ENCODE measurements at regions not wholly inside any gene's neighbourhood (a gene's known extent, or its start where the extent isn't known, plus 50 kb on each side); places are given as distances from the start of the nearest gene placed in this dataset.

- no peak for TF ChIP-seq CTCF (IDR thresholded peaks at IDR 0.05)
- H3K4me3 Mint-ChIP-seq (ENCODE audit: unreplicated experiment), result no peak overlapping the region
- H3K9me3 Mint-ChIP-seq (ENCODE audit: unreplicated experiment), result peaks cover 11% of the 10 kb centered on the region
These were observed 160.6 kb downstream of the URI1 start for GRCh38 chr19:30102666-30103065.

GRCh38 chr19:30103981-30104380 is 161.9 kb downstream of the URI1 start:
- Mint-ChIP-seq H3K4me1 (ENCODE audit: unreplicated experiment) (no peaks in the 10 kb centered on the region), H3K27me3 (ENCODE audit: unreplicated experiment) (no peaks in the 10 kb centered on the region), H3K27ac (ENCODE audit: unreplicated experiment) (no peak overlapping the region), H3K36me3 (ENCODE audit: unreplicated experiment) (no peaks in the 10 kb centered on the region), H3K4me3 (ENCODE audit: unreplicated experiment) (no peak overlapping the region), H3K9me3 (ENCODE audit: unreplicated experiment) (peaks cover 6% of the 10 kb centered on the region)
- no peak for DNase-seq (ENCODE audit: extremely low spot score, unreplicated experiment)
- TF ChIP-seq CTCF (IDR thresholded peaks at IDR 0.05), result no peak

More at GRCh38 chr19:30102666-30103065, 160.6 kb downstream of the URI1 start:
- Mint-ChIP-seq H3K36me3 (ENCODE audit: unreplicated experiment) (no peaks in the 10 kb centered on the region), H3K27me3 (ENCODE audit: unreplicated experiment) (no peaks in the 10 kb centered on the region), H3K4me1 (ENCODE audit: unreplicated experiment) (no peaks in the 10 kb centered on the region), H3K27ac (ENCODE audit: unreplicated experiment) (no peak overlapping the region)
- DNase-seq (ENCODE audit: extremely low spot score, unreplicated experiment), result no peak

- Mint-ChIP-seq H3K36me3 (ENCODE audit: unreplicated experiment) (no peaks in the 10 kb centered on the region), H3K27me3 (ENCODE audit: unreplicated experiment) (no peaks in the 10 kb centered on the region), H3K27ac (ENCODE audit: unreplicated experiment) (no peak overlapping the region), H3K4me1 (ENCODE audit: unreplicated experiment) (no peaks in the 10 kb centered on the region), H3K4me3 (ENCODE audit: unreplicated experiment) (no peak overlapping the region), H3K9me3 (ENCODE audit: unreplicated experiment) (peaks cover 6% of the 10 kb centered on the region)
- no peak for TF ChIP-seq CTCF (IDR thresholded peaks at IDR 0.05)
- DNase-seq (ENCODE audit: extremely low spot score, unreplicated experiment), result no peak
These were observed 163.3 kb downstream of the URI1 start for GRCh38 chr19:30105316-30105715.

- Mint-ChIP-seq H3K9me3 (ENCODE audit: unreplicated experiment) (peaks cover 6% of the 10 kb centered on the region), H3K27me3 (ENCODE audit: unreplicated experiment) (no peaks in the 10 kb centered on the region), H3K27ac (ENCODE audit: unreplicated experiment) (no peak overlapping the region), H3K4me3 (ENCODE audit: unreplicated experiment) (no peak overlapping the region), H3K36me3 (ENCODE audit: unreplicated experiment) (no peaks in the 10 kb centered on the region), H3K4me1 (ENCODE audit: unreplicated experiment) (no peaks in the 10 kb centered on the region)
- DNase-seq (ENCODE audit: extremely low spot score, unreplicated experiment), result no peak
- TF ChIP-seq CTCF (IDR thresholded peaks at IDR 0.05), result no peak
These were observed 163.7 kb downstream of the URI1 start for GRCh38 chr19:30105727-30106126.

GRCh38 chr19:30106417-30107095 is 164.5 kb downstream of the URI1 start:
- Mint-ChIP-seq H3K4me3 (ENCODE audit: unreplicated experiment) (no peak overlapping the region), H3K27me3 (ENCODE audit: unreplicated experiment) (no peaks in the 10 kb centered on the region)

More at GRCh38 chr19:30106417-30107095, 164.5 kb downstream of the URI1 start:
- TF ChIP-seq CTCF (IDR thresholded peaks at IDR 0.05), result no peak
- Mint-ChIP-seq H3K9me3 (ENCODE audit: unreplicated experiment) (peaks cover 2% of the 10 kb centered on the region), H3K36me3 (ENCODE audit: unreplicated experiment) (no peaks in the 10 kb centered on the region), H3K27ac (ENCODE audit: unreplicated experiment) (no peak overlapping the region), H3K4me1 (ENCODE audit: unreplicated experiment) (no peaks in the 10 kb centered on the region)
- DNase-seq (ENCODE audit: extremely low spot score, unreplicated experiment), result no peak

Measured in osteocyte (in vitro differentiated cells).